Adrenal gland (tissue), 5 donors: ENCODE measurements at regions not wholly inside any gene's neighbourhood (a gene's known extent, or its start where the extent isn't known, plus 50 kb on each side); places are given as distances from the start of the nearest gene placed in this dataset.

Experiments used
- POLR2A ChIP-seq, 2 donors: fragments of 450-650 bp; IDR thresholded peaks; one replicate each; pipeline ENCODE4 v1.6.1; 2017; ENCODE audit warnings: antibody characterized with exemption in 2 of 2, mild to moderate bottlenecking in 2 of 2, moderate library complexity in 1 of 2
- TF ChIP-seq, protein P1 (sequence below), 6 experiments: fragments of 450-650 bp in 4 of 6; fragments of 200-600 bp in 2 of 6; sonication (generic) in 1 of 6; IDR thresholded peaks; 1 replicate in 5 of 6; 2 replicates in 1 of 6; pipeline versions ENCODE4 v1.5.1 to v1.8.0; 2016 to 2021; ENCODE audit warnings: antibody characterized with exemption in 6 of 6, mild to moderate bottlenecking in 2 of 6, moderate library complexity in 1 of 6
- donor health status: DM: no; HTN: no; CAD: no.

DNA sequence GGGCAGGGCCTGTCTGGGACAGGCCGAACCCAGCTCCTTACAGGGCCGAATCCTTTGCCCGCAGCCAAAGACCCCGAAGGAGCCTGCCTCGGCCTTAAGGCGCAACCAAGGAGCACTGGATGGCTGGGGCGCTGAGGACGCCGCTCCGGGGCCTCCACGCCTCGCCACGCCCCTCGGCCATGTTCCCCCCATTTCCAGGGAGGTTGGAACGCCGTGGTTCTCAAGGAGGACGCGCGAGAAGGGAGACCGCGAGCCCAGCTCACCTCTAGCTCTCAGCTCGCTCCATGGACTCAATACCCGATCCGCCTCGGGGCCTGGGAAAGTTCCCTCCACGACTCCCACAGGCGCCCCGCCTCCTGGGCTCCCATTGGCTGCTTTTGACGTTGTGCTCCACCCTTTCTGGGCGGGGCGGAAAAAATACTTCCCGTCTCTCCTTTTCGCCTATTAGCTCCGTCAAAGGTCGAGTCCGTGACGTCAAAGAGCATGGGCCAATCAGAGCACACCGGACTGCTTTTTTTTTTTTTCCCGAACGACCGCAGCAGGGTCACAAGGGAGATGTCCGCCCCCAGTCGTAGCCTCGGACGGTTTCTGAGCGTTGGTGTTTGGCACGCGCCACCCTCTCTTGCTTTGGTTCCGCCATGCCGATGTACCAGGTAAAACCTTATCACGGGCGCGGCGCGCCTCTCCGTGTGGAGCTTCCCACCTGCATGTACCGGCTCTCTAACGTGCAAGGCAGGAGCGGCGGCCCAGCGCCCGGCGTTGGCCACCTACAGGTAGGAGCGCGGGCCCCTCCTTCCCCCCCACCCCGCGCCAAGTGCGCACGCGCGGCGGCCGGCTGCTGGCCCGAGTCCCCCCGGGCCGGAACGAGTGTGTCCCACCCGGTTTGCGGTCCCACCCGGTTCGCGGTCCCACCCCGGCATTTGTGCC, 305.7 kb downstream of the TYW1 start:
- TF ChIP-seq, protein P1, sequence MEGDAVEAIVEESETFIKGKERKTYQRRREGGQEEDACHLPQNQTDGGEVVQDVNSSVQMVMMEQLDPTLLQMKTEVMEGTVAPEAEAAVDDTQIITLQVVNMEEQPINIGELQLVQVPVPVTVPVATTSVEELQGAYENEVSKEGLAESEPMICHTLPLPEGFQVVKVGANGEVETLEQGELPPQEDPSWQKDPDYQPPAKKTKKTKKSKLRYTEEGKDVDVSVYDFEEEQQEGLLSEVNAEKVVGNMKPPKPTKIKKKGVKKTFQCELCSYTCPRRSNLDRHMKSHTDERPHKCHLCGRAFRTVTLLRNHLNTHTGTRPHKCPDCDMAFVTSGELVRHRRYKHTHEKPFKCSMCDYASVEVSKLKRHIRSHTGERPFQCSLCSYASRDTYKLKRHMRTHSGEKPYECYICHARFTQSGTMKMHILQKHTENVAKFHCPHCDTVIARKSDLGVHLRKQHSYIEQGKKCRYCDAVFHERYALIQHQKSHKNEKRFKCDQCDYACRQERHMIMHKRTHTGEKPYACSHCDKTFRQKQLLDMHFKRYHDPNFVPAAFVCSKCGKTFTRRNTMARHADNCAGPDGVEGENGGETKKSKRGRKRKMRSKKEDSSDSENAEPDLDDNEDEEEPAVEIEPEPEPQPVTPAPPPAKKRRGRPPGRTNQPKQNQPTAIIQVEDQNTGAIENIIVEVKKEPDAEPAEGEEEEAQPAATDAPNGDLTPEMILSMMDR (IDR thresholded peaks at IDR 0.05) = peak in 5 of 6 experiments; percentile 42 to 63 (median 49)
- peak; percentile 58 to 93 for TF ChIP-seq POLR2A (IDR thresholded peaks at IDR 0.05)
